Astrocyte (in vitro differentiated cells and primary cell): ENCODE measurements at regions not wholly inside any gene's neighbourhood (a gene's known extent, or its start where the extent isn't known, plus 50 kb on each side); places are given as distances from the start of the nearest gene placed in this dataset.

ENCODE experiments used
- EZH2 ChIP-seq: IDR thresholded peaks from 2 replicates; pipeline ENCODE4 v1.6.1; 2012; ENCODE audit warnings: mild to moderate bottlenecking, low read length, inconsistent platforms; ENCODE audit not compliant: insufficient read depth
- TF ChIP-seq, protein P1 (sequence below): IDR thresholded peaks from 2 replicates; pipeline ENCODE4 v1.5.1; 2011; ENCODE audit warnings: low read depth, mild to moderate bottlenecking, inconsistent platforms, low read length, moderate library complexity; ENCODE audit not compliant: insufficient read depth

- TF ChIP-seq, protein P1, sequence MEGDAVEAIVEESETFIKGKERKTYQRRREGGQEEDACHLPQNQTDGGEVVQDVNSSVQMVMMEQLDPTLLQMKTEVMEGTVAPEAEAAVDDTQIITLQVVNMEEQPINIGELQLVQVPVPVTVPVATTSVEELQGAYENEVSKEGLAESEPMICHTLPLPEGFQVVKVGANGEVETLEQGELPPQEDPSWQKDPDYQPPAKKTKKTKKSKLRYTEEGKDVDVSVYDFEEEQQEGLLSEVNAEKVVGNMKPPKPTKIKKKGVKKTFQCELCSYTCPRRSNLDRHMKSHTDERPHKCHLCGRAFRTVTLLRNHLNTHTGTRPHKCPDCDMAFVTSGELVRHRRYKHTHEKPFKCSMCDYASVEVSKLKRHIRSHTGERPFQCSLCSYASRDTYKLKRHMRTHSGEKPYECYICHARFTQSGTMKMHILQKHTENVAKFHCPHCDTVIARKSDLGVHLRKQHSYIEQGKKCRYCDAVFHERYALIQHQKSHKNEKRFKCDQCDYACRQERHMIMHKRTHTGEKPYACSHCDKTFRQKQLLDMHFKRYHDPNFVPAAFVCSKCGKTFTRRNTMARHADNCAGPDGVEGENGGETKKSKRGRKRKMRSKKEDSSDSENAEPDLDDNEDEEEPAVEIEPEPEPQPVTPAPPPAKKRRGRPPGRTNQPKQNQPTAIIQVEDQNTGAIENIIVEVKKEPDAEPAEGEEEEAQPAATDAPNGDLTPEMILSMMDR, result no peak
- TF ChIP-seq EZH2, result no peak
Observed at GRCh38 chr17:12421646-12422306, 243.9 kb upstream of the MYOCD start.
